HG02678 (cell line): ENCODE measurements at regions not wholly inside any gene's neighbourhood (a gene's known extent, or its start where the extent isn't known, plus 50 kb on each side); places are given as distances from the start of the nearest gene placed in this dataset.

ENCODE experiments used
- ATAC-seq: cut with Tn5 transposase; IDR thresholded peaks from one replicate; pipeline ENCODE4 v1.9.1; 2021; ENCODE audit warnings: mild to moderate bottlenecking, moderate library complexity; ENCODE audit not compliant: unreplicated experiment

- no peak for ATAC-seq
Observed at GRCh38 chr7:17477182-17477581, 178.7 kb downstream of the AHR start.

DNA sequence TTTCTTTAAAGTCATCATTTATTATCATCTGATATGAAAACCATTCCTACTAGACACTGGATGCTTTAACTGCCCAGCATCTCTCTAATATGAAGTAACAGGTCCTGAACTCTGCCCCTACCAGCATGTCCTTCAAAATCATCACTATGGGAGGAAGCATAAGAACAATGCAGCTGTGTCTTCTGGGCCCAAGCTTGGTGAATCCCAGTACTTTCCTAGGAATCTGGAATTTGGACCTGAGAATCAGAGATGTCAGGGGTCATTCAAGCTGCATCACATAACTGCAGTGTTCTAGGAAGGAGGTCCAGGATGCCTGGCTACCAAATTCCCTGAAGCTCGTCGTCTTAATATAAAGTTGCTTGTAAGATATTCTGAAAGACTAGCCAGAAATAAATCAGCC lies 182.7 kb downstream of the AHR start:
- ATAC-seq, result no peak

DNA sequence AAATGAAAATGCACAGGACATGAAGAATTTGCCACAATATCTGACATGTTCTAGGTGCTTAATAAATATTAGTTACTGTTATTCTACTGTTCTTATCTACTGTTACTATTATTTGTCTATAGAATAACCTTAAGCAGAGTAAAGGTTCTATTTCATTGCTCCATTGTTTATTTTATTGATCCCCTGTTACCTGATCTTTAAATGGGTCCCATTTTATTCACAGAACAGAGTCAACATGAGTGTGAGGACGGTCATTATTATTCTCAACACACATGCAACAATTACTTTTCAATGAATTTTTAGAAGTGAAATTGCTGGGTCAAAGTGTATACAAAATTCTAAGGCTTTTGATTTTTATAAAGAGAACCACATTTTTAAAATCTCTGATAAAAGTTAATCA lies 186.9 kb downstream of the AHR start:
- ATAC-seq, result no peak

- no peak for ATAC-seq
Observed at GRCh38 chr7:17485904-17486303, 187.5 kb downstream of the AHR start.

- no peak for ATAC-seq
Observed at GRCh38 chr7:17486835-17487234, 188.4 kb downstream of the AHR start.

DNA sequence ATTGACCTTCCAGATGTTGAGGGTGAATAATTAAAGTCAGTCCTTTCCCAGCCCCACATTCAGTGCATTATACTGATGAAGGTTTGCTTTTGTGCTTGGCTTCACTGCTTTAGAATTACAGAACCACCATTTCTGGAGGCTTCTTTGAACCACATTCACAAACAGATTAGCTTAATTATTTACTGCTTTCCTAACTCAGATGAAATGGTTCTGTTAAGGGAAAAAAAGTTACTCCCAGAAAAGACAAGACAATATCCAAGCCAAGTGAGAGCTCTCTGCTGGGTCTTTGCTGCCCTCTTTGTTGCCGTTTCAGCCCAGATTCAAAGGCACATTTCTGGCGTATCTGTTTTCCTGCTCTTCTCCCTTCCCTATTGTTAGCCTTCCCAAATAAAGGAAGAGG lies 188.9 kb downstream of the AHR start:
- no peak for ATAC-seq

DNA sequence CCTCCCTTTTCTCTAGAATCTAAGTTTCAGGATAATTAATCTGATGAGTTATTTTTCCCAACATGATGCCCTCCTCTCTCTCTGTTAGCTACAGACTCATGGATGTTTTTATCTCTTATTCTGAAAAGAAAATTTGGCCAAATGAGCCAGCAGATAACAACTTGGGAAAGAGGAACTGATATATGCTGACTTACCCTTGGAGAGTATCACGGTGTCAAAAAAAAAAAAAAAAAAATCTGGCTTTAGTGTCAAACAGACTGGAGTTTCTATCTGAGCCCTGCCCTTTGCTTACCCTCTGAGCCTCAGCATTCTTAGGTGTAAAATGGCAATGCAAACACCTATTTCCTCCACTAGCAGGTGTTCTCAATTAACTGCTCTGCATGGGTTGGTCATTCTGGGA lies 190.4 kb downstream of the AHR start:
- ATAC-seq, result no peak

DNA sequence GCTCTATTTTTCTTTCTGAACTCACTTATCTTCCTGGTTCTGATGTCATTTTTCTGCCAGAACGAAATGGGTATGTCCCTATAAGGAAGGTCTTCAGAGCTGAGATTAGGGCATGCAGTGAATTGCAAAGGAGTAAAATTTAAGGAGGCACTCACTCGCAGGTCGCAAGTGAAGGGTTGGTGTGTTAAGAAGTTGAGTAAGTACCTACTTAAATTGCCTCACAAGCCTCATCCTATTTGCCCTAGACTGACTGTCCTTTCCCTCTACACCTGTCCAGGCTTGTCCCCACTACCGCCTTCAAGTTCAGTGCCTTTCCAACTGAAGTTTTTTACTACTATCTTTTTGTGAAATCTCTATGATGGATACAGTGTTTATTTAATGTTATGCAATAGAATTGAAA lies 191.5 kb downstream of the AHR start:
- ATAC-seq, result no peak

DNA sequence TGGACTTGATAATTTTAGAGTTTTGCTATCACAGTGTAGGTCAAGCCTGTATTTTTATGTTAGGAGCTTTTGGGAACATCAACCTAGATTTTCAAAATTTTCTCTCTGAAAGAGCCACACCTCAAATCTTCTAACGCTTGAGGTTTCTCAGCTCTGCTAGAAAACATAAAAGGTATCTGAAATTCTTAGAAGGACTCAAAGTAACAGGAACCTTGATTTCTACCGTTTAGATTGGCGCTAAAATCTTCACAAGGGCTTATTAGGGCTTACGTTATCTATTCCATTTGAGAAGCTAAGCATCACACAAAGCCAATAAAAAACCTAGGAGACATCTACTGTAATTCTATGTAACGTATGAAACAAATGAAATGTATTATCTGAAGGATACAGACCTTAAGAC lies 192.4 kb downstream of the AHR start:
- ATAC-seq, result no peak

DNA sequence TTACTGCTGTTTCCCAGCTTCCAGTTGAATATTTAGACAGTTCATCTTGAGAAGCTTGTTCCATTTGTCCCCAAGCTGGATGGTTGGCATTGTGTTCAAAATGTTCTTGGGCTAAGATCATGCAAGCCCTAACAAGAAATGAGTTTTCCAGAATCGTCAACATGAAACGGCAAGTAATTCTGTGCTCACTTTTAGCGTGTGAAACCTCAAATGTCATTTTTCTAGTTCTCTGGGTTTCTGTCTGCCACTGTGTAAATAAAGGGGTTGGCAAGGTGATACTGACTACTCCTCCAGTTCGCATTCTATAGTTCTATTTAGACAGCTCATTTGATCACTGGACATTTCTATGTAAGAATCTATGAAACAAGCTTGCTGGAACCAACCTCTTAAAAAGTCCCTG lies 194.0 kb downstream of the AHR start:
- ATAC-seq, result no peak

GRCh38 chr7:17493446-17493845 lies 195.0 kb downstream of the AHR start:
- ATAC-seq, result no peak

DNA sequence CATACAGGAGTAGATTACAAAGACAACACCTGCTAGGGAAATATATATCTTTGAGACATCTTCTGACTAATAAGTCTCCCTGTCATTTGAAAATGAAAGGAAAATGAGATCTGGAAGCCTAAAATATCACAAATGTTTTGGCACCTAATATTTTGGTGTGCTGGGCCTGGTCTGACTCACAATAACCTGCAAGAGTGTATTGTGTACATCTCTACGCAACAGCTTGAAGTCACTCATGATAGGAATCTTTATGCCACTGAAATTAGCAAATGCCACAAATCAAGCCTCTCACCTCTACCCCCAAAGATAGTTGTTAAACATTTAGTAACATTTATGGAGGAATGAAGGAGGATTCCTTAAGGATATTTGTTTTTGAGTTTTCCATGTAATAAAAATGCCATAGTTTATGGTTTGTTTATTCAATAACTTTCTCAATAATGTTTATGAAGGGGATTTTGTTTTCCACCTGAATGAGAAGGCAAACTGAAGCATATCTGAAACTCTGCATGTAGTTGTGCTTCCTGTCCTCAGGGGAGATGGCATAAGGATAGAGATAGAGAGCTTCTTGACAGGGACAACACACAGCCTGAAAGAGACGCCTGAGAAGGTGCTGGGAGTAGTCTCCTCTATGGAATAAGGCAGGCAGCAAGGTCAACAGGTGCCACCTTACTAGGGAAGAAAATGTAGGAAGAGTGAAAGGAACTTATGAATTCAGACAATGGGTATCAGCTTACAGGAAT lies 197.4 kb downstream of the AHR start:
- ATAC-seq, result no peak

GRCh38 chr7:17497136-17497535 lies 198.7 kb downstream of the AHR start:
- ATAC-seq, result no peak

GRCh38 chr7:17497549-17498167 lies 199.2 kb downstream of the AHR start:
- no peak for ATAC-seq

- ATAC-seq, result no peak
Observed at GRCh38 chr7:17498230-17498629, 199.8 kb downstream of the AHR start.

GRCh38 chr7:17500736-17501135 lies 202.3 kb downstream of the AHR start:
- ATAC-seq, result no peak

- no peak for ATAC-seq
Observed at GRCh38 chr7:17501441-17502212, 203.2 kb downstream of the AHR start.

GRCh38 chr7:17502213-17503060 lies 204.0 kb downstream of the AHR start:
- ATAC-seq, result no peak

DNA sequence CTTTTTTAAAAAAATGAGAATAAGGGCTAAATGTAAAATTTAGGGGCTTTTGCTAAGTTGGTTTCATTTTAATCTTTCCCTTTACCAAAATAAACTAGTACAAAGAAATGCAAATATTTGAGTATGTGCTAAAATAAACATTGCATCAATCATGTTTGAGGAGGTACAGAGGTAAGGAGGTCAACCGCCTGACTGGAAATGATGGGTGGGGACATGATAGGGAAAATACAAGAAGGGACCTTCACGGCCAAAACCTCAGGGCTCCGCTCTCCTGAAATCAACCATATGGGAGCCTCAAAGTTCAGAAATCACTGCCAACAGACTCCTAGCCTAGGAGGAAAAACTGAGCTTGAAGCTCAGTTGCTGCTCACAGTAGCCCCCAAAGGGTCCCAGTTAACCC lies 207.6 kb downstream of the AHR start:
- ATAC-seq, result peak; percentile 95

GRCh38 chr7:17506596-17506995 lies 208.1 kb downstream of the AHR start:
- no peak for ATAC-seq

DNA sequence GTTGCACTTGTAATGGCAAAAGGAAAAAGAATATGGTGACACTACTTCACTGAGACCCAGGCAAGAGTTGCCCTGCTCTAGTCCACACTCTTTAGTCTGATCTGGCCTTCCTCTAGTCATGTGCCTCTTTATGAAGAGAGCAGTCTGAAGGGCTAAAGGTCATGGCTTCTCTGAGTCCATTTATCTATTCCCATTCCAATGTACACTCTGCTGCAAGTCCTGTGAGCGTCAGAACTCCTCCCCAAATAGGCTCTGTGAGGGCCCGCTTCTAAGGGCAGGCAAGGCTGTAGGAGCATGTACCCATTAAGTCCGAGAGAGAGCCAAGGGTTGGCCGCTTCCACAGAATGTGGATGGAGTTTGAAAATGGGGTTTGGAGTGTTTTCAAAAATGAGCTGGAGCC lies 209.3 kb downstream of the AHR start:
- ATAC-seq, result no peak
